ENCODE measurements at regions not wholly inside any gene's neighbourhood (a gene's known extent, or its start where the extent isn't known, plus 50 kb on each side); places are given as distances from the start of the nearest gene placed in this dataset.

DNA sequence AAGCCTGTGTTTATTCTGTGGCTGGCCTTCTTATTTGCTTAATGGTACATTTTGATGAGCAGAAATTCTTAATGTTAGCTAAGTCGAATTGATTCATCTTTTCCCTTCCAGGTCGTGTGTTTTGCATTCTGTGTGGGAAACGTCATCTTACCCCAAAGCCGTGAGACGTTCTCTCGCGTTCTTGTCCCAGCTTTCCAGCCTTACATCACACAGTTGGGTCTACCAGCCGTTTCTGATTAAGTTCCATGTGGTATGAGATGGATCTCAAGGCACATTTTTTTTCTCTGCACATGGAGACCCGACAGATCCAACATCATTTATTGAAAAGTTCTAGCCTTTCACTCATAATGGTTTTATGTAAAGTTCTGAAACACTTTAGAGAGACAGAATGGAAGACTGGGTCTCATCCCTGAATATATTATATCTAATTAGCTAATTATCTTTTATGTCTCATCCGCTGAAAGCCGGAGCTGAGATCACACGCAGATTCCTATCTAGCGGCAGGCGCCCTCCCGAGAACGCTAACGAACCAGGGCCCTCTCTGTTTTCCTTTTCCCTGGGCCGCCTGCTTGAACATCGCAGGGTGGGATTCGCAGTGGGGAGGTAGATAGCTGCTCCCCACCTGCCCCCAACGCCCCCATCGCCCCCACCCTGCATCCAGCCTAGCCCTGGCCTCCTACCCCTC is 1162.2 kb downstream of the BRD1 start:
- Histone ChIP-seq H3K27me3 (ENCODE audit: control insufficient read depth, insufficient read depth, low read length) (no peaks in the 10 kb centered on the region), H3K9me3 (ENCODE audit: control insufficient read depth, insufficient read depth, low read depth, low read length) (no peaks in the 10 kb centered on the region), H3K36me3 (ENCODE audit: control insufficient read depth, insufficient read depth, low read length) (no peaks in the 10 kb centered on the region), H3K4me3 (ENCODE audit: low read depth in 2 of 2, low read length in 2 of 2) (no peak overlapping the region), H3K27ac (ENCODE audit: low read length) (no peak overlapping the region), H3K4me1 (ENCODE audit: control insufficient read depth, insufficient read depth, low read length) (no peaks in the 10 kb centered on the region)
- in situ Hi-C loops (cut with HindIII; ENCODE audit: low pct_unique_long_range_greater_than_20kb, low sequenced_read_pairs), result no loop called here
- DNase-seq (ENCODE audit: low read depth, low spot score), result no peak
- ATAC-seq, result no peak
- ChIA-PET CTCF (no interaction called here), POLR2A (interaction anchor here (0.5 kb wide), 1 partner anchor 34 kb away, joined by 3 read pairs; no protein-coding TSS in a partner anchor)
- no TSS peak for BruUV-seq (replicated peaks)
- intact Hi-C loops (cut with micrococcal nuclease; ENCODE audit: unreplicated experiment), result no loop called here
- TF ChIP-seq SIN3A (IDR thresholded peaks at IDR 0.05; ENCODE audit: borderline replicate concordance, insufficient read depth, low read depth, low read length), result no peak
- TF ChIP-seq TCF7L2 (IDR thresholded peaks at IDR 0.05; ENCODE audit: low read depth, low read length), result no peak
- TF ChIP-seq, protein P1, sequence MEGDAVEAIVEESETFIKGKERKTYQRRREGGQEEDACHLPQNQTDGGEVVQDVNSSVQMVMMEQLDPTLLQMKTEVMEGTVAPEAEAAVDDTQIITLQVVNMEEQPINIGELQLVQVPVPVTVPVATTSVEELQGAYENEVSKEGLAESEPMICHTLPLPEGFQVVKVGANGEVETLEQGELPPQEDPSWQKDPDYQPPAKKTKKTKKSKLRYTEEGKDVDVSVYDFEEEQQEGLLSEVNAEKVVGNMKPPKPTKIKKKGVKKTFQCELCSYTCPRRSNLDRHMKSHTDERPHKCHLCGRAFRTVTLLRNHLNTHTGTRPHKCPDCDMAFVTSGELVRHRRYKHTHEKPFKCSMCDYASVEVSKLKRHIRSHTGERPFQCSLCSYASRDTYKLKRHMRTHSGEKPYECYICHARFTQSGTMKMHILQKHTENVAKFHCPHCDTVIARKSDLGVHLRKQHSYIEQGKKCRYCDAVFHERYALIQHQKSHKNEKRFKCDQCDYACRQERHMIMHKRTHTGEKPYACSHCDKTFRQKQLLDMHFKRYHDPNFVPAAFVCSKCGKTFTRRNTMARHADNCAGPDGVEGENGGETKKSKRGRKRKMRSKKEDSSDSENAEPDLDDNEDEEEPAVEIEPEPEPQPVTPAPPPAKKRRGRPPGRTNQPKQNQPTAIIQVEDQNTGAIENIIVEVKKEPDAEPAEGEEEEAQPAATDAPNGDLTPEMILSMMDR (IDR thresholded peaks at IDR 0.05), result no peak
- TF ChIP-seq, protein P2, sequence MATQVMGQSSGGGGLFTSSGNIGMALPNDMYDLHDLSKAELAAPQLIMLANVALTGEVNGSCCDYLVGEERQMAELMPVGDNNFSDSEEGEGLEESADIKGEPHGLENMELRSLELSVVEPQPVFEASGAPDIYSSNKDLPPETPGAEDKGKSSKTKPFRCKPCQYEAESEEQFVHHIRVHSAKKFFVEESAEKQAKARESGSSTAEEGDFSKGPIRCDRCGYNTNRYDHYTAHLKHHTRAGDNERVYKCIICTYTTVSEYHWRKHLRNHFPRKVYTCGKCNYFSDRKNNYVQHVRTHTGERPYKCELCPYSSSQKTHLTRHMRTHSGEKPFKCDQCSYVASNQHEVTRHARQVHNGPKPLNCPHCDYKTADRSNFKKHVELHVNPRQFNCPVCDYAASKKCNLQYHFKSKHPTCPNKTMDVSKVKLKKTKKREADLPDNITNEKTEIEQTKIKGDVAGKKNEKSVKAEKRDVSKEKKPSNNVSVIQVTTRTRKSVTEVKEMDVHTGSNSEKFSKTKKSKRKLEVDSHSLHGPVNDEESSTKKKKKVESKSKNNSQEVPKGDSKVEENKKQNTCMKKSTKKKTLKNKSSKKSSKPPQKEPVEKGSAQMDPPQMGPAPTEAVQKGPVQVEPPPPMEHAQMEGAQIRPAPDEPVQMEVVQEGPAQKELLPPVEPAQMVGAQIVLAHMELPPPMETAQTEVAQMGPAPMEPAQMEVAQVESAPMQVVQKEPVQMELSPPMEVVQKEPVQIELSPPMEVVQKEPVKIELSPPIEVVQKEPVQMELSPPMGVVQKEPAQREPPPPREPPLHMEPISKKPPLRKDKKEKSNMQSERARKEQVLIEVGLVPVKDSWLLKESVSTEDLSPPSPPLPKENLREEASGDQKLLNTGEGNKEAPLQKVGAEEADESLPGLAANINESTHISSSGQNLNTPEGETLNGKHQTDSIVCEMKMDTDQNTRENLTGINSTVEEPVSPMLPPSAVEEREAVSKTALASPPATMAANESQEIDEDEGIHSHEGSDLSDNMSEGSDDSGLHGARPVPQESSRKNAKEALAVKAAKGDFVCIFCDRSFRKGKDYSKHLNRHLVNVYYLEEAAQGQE (IDR thresholded peaks at IDR 0.05; ENCODE audit: insufficient read depth in 1 of 2, low read depth in 2 of 2, low read length in 1 of 2), result no peak
- no peak for TF ChIP-seq POLR2AphosphoS5 (IDR thresholded peaks at IDR 0.05; ENCODE audit: low read depth, low read length)

DNA sequence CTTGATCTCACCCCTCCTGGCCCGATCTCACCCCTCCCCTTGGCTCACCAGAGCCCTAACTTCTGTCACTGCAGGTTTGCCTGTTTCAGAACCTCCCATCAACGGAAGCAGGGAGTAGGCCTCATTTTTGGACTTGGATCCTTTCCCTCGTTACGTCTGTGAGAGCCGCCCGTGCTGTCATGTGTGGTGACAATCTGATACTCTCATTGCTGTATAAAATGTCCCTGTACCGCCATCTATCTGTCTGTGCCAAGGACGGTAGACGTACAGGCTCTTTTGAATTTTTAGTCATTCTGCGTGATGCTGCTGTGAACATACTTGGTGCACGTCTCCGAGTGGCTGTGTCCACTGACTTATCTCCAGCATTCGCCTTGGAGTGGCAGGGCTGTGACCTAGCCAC is 1163.1 kb downstream of the BRD1 start:
- TF ChIP-seq SIN3A (IDR thresholded peaks at IDR 0.05; ENCODE audit: borderline replicate concordance, insufficient read depth, low read depth, low read length), result no peak
- TF ChIP-seq TCF7L2 (IDR thresholded peaks at IDR 0.05; ENCODE audit: low read depth, low read length), result no peak
- TF ChIP-seq, protein P1 (IDR thresholded peaks at IDR 0.05), result no peak
- TF ChIP-seq, protein P2 (IDR thresholded peaks at IDR 0.05; ENCODE audit: insufficient read depth in 1 of 2, low read depth in 2 of 2, low read length in 1 of 2), result no peak
- TF ChIP-seq POLR2AphosphoS5 (IDR thresholded peaks at IDR 0.05; ENCODE audit: low read depth, low read length), result no peak
- no TSS peak for BruUV-seq (replicated peaks)
- no peak overlapping the region for H3K27ac ChIP-seq (ENCODE audit: low read length)
- ChIA-PET CTCF (no interaction called here), POLR2A (interaction anchor here (0.5 kb wide), 1 partner anchor 35 kb away, joined by 3 read pairs; no protein-coding TSS in a partner anchor)
- H3K27me3 ChIP-seq (ENCODE audit: control insufficient read depth, insufficient read depth, low read length), result no peaks in the 10 kb centered on the region
- intact Hi-C loops (cut with micrococcal nuclease; ENCODE audit: unreplicated experiment) (no loop called here), in situ Hi-C loops (cut with HindIII; ENCODE audit: low pct_unique_long_range_greater_than_20kb, low sequenced_read_pairs) (no loop called here)
- H3K4me1 ChIP-seq (ENCODE audit: control insufficient read depth, insufficient read depth, low read length), result no peaks in the 10 kb centered on the region
- ATAC-seq (no peak), DNase-seq (ENCODE audit: low read depth, low spot score) (no peak)
- H3K4me3 ChIP-seq (ENCODE audit: low read depth in 2 of 2, low read length in 2 of 2), result no peak overlapping the region
- H3K36me3 ChIP-seq (ENCODE audit: control insufficient read depth, insufficient read depth, low read length), result no peaks in the 10 kb centered on the region
- no peaks in the 10 kb centered on the region for H3K9me3 ChIP-seq (ENCODE audit: control insufficient read depth, insufficient read depth, low read depth, low read length)

Measured in Panc1 (cell line).